ENCODE measurements at regions not wholly inside any gene's neighbourhood (a gene's known extent, or its start where the extent isn't known, plus 50 kb on each side); places are given as distances from the start of the nearest gene placed in this dataset.

- TF ChIP-seq CTCF (conservative IDR thresholded peaks at IDR 0.05; ENCODE audit: low read depth, low read length) = no peak
- no peak overlapping the region for H3K4me3 ChIP-seq (ENCODE audit: low read length)
- DNase-seq (ENCODE audit: low read depth) = no peak
Observed at GRCh38 chr2:217102956-217103355, 243.1 kb upstream of the TNP1 start.

- DNase-seq (ENCODE audit: low read depth) = no peak
- H3K4me3 ChIP-seq (ENCODE audit: low read length) = no peak overlapping the region
- TF ChIP-seq CTCF (conservative IDR thresholded peaks at IDR 0.05; ENCODE audit: low read depth, low read length) = no peak
Observed at GRCh38 chr2:217101972-217102371, 242.1 kb upstream of the TNP1 start.

- no peak for TF ChIP-seq CTCF (conservative IDR thresholded peaks at IDR 0.05; ENCODE audit: low read depth, low read length)
- no peak for DNase-seq (ENCODE audit: low read depth)
- no peak overlapping the region for H3K4me3 ChIP-seq (ENCODE audit: low read length)
Observed at GRCh38 chr2:217099561-217099960, 239.7 kb upstream of the TNP1 start.

- DNase-seq (ENCODE audit: low read depth) = no peak
- TF ChIP-seq CTCF (conservative IDR thresholded peaks at IDR 0.05; ENCODE audit: low read depth, low read length) = no peak
- no peak overlapping the region for H3K4me3 ChIP-seq (ENCODE audit: low read length)
Observed at GRCh38 chr2:217098435-217098834, 238.6 kb upstream of the TNP1 start.

- DNase-seq (ENCODE audit: low read depth) = no peak
- no peak for TF ChIP-seq CTCF (conservative IDR thresholded peaks at IDR 0.05; ENCODE audit: low read depth, low read length)
- H3K4me3 ChIP-seq (ENCODE audit: low read length) = no peak overlapping the region
Observed at GRCh38 chr2:217097346-217097745, 237.5 kb upstream of the TNP1 start.

- no peak for TF ChIP-seq CTCF (conservative IDR thresholded peaks at IDR 0.05; ENCODE audit: low read depth, low read length)
- DNase-seq (ENCODE audit: low read depth) = no peak
- H3K4me3 ChIP-seq (ENCODE audit: low read length) = no peak overlapping the region
Observed at GRCh38 chr2:217096474-217097225, 236.8 kb upstream of the TNP1 start.

- no peak for TF ChIP-seq CTCF (conservative IDR thresholded peaks at IDR 0.05; ENCODE audit: low read depth, low read length)
Observed at GRCh38 chr2:217095511-217096205, 235.8 kb upstream of the TNP1 start.

More at GRCh38 chr2:217095511-217096205, 235.8 kb upstream of the TNP1 start:
- no peak overlapping the region for H3K4me3 ChIP-seq (ENCODE audit: low read length)
- DNase-seq (ENCODE audit: low read depth) = no peak

Measured in retinal pigment epithelial cell (primary cell).